ENCODE measurements at regions not wholly inside any gene's neighbourhood (a gene's known extent, or its start where the extent isn't known, plus 50 kb on each side); places are given as distances from the start of the nearest gene placed in this dataset.

DNA sequence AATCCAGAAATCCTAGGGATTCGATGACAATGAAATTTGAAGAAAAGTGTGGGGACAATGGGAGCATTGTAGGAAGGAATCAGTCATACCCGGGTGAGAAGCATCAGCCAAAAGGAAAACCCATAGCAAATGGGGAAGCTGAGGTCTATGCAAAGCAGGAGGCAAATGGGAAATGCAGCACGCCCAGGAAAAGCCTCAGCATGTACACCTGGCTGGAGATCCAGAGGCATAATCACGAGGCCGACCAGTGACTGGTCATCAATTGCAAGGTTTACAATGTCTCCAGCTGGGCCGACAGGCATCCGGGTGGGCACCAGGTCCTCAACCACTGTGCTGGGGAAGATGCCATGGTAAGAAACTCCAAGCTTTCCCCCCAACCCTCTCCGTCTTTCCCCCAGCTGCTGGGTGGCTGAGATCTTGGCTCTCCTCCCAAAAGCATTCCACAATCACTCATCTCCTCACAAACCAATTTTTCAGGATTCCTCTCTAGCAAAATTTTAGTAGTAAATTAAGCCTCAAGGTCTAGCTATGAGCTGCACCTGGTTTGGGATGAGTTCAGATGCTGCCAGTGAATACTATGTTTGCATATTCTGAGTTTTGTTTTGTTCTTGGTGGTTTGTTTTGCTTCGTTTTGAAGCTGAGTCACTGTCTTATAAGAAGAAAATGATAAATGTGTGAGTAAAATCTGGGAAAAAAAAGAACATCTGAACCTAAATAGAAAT is 98.0 kb upstream of the OR5AK2 start:
- TF ChIP-seq EP300 (IDR thresholded peaks at IDR 0.05; ENCODE audit: borderline replicate concordance in 1 of 2, control insufficient read depth in 1 of 2, low read depth in 2 of 2, low read length in 2 of 2) (no peak), RAD21 (IDR thresholded peaks at IDR 0.05; ENCODE audit: insufficient read depth, low read depth, low read length) (no peak), POLR2A (IDR thresholded peaks at IDR 0.05; ENCODE audit: low read depth, low read length) (no peak)
- TF ChIP-seq, protein P1, sequence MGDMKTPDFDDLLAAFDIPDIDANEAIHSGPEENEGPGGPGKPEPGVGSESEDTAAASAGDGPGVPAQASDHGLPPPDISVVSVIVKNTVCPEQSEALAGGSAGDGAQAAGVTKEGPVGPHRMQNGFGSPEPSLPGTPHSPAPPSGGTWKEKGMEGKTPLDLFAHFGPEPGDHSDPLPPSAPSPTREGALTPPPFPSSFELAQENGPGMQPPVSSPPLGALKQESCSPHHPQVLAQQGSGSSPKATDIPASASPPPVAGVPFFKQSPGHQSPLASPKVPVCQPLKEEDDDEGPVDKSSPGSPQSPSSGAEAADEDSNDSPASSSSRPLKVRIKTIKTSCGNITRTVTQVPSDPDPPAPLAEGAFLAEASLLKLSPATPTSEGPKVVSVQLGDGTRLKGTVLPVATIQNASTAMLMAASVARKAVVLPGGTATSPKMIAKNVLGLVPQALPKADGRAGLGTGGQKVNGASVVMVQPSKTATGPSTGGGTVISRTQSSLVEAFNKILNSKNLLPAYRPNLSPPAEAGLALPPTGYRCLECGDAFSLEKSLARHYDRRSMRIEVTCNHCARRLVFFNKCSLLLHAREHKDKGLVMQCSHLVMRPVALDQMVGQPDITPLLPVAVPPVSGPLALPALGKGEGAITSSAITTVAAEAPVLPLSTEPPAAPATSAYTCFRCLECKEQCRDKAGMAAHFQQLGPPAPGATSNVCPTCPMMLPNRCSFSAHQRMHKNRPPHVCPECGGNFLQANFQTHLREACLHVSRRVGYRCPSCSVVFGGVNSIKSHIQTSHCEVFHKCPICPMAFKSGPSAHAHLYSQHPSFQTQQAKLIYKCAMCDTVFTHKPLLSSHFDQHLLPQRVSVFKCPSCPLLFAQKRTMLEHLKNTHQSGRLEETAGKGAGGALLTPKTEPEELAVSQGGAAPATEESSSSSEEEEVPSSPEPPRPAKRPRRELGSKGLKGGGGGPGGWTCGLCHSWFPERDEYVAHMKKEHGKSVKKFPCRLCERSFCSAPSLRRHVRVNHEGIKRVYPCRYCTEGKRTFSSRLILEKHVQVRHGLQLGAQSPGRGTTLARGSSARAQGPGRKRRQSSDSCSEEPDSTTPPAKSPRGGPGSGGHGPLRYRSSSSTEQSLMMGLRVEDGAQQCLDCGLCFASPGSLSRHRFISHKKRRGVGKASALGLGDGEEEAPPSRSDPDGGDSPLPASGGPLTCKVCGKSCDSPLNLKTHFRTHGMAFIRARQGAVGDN (IDR thresholded peaks at IDR 0.05) = no peak

All from GM12878 (cell line).